ENCODE measurements at regions not wholly inside any gene's neighbourhood (a gene's known extent, or its start where the extent isn't known, plus 50 kb on each side); places are given as distances from the start of the nearest gene placed in this dataset.

- TF ChIP-seq CTCF (IDR thresholded peaks at IDR 0.05; ENCODE audit: insufficient read depth, low read length): no peak
- TF ChIP-seq POLR2AphosphoS5 (IDR thresholded peaks at IDR 0.05; ENCODE audit: low read depth): no peak
- TF ChIP-seq, protein P1, sequence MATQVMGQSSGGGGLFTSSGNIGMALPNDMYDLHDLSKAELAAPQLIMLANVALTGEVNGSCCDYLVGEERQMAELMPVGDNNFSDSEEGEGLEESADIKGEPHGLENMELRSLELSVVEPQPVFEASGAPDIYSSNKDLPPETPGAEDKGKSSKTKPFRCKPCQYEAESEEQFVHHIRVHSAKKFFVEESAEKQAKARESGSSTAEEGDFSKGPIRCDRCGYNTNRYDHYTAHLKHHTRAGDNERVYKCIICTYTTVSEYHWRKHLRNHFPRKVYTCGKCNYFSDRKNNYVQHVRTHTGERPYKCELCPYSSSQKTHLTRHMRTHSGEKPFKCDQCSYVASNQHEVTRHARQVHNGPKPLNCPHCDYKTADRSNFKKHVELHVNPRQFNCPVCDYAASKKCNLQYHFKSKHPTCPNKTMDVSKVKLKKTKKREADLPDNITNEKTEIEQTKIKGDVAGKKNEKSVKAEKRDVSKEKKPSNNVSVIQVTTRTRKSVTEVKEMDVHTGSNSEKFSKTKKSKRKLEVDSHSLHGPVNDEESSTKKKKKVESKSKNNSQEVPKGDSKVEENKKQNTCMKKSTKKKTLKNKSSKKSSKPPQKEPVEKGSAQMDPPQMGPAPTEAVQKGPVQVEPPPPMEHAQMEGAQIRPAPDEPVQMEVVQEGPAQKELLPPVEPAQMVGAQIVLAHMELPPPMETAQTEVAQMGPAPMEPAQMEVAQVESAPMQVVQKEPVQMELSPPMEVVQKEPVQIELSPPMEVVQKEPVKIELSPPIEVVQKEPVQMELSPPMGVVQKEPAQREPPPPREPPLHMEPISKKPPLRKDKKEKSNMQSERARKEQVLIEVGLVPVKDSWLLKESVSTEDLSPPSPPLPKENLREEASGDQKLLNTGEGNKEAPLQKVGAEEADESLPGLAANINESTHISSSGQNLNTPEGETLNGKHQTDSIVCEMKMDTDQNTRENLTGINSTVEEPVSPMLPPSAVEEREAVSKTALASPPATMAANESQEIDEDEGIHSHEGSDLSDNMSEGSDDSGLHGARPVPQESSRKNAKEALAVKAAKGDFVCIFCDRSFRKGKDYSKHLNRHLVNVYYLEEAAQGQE (IDR thresholded peaks at IDR 0.05; ENCODE audit: insufficient replicate concordance, low read depth): no peak
- no peak for TF ChIP-seq SPI1 (IDR thresholded peaks at IDR 0.05; ENCODE audit: borderline replicate concordance, low read depth)
Measured at GRCh38 chr1:65512383-65512782, 91.9 kb downstream of the LEPR start.

Data from HL-60 (cell line).